HG03025 (cell line): ENCODE measurements at regions not wholly inside any gene's neighbourhood (a gene's known extent, or its start where the extent isn't known, plus 50 kb on each side); places are given as distances from the start of the nearest gene placed in this dataset.

ENCODE experiments used
- ATAC-seq: cut with Tn5 transposase; IDR thresholded peaks from one replicate; pipeline ENCODE4 v1.9.1; 2021; ENCODE audit warnings: mild to moderate bottlenecking, moderate library complexity; ENCODE audit not compliant: unreplicated experiment, low FRiP score

DNA sequence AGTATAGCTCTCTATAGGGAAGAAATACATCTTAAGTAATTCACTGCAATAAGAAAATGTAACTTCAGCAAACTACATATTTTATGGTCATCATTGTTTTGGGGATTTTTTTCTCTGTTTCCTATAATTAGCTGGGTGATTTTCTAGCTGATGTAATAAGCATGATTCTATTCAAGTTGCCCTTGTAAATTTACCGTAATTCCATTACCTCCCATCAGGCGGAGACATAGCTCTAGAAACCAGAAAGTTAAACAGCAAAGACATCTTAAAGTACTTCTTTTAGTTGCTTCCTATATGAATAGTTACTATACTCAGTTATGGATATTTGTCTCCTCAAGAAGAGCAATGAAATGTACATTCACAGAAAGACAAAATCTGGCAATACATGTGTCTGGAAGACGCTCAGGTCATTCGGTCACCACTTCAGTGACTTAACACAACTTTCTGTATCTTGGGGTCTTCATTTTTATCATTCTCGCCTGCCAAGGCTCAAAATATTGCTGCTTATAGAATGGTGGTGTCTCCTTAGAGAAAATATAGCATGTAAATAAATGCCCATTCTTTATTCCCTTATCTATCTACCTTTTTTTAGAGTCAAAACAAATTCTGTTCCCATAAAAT lies 239.9 kb upstream of the ZC3H12C start:
- ATAC-seq = peak; percentile 61

DNA sequence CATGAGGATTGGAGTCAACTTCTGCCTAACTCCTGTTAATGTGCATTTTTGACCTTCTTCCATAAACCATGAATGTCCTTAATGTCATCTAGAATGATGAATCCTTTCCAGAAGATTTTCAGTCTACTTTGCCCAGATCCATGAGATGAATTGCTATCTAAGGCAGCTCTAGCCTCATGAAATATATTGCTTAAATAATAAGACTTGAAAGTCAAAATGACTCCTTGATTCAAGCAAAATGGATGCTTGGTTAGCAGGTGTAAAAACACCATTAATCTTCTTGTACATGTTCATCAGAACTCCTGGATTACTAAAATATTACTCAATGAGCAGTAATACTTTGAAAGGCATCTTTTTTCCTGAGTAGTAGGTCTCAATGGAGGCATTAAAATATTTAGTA lies 238.5 kb upstream of the ZC3H12C start:
- ATAC-seq = no peak

DNA sequence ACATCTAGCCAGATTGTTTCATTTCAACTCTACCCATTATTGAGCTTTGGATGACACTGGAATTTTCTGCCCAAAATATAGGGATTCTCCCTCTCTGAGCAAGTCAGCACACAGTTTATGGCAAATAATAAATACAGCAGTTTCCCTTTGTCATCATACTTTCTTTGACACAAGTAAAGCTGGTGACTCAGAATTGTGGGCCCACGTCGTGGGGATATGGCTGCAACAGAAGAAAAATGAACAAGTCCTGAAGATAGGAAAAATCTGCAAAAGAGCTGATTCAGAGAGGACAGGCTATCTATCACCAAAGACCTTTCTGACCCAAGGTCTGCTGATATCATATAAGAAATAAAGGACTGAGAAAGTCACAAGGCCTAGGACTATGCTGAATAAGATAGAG lies 236.3 kb upstream of the ZC3H12C start:
- no peak for ATAC-seq

DNA sequence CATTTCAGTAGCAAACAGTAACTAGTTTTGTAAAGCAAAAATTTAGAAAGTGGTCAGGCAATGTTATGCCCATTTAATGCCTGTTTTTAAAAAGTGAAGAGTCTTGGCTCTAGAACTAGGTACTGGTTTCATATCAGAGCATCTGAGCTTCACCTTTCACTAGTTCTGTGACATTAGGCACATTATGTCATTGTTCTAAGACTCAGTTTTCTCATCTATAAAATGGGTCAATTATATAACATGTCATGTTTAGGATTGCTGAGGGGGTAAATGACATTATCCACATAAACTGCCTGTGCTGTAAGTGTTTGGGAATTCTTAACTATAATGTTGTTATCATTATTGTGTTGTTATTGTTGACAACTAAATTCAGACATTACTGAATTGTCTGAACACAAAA lies 235.6 kb upstream of the ZC3H12C start:
- no peak for ATAC-seq

DNA sequence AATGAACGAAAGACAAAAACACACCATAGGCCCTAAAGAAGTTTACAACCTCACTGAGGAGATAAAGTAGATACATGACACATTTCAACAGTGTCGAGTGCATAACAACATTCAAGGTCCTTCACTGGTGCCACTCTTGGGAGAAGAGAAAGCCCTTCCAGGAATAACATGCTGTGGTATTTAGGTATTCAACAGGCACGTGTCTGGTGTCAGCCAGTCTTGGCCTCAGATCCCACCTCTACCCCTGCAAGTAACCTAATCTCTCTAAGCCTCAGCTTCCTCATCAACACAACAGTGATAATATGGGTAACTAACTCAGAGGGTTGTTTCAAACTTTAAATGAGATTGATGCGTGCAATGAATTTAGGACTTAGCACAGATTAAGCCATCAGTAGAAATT lies 235.0 kb upstream of the ZC3H12C start:
- no peak for ATAC-seq

DNA sequence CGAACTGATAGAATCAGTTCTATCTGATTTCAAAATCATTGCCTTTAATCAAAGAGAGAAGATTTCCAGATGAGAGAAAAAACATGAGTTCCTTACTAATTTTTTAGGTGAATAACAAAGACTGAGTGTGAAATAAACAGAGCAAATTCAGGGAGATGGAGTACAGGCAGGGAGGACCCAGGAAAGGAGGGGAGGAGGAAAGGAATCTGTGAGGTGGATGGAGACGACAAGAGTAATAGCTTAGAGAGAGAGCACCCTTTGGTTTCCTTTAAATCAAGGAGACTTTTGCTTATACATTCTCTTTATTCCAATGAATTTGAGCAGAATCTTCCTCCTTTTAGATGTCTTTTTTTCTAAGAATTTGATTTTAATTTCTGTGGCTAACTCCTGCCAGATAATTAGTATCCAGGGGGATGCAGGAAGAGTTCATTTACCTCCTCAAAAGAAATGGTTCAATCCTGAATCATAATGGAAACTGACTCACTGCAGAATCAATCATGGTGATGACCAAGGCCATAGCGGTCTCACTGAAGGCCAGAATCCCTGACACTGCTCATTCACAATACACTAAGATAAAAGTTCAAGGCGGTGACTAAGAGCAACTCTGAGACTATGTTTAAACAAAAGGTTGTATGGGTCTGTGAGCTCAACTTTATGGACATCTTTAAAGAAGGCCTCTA lies 234.0 kb upstream of the ZC3H12C start:
- ATAC-seq = no peak

DNA sequence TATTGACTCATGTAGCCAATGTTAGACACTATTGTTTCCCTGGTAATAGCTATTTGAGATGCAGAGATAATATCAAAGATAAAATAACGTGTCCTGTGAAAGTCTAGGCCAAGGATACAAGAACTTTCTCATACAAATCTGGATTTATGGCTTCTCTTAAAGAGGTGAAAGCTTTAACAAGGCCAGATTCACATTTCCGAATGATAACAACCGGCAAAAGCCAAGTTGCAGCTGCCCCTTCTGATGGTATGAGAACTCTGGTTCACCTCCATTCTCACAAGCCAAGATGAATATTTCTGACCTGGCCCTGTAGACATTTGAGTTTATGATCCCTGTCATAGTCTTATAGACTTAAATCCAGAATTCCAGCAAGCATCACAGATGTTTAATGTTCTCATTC lies 230.4 kb upstream of the ZC3H12C start:
- ATAC-seq = no peak

DNA sequence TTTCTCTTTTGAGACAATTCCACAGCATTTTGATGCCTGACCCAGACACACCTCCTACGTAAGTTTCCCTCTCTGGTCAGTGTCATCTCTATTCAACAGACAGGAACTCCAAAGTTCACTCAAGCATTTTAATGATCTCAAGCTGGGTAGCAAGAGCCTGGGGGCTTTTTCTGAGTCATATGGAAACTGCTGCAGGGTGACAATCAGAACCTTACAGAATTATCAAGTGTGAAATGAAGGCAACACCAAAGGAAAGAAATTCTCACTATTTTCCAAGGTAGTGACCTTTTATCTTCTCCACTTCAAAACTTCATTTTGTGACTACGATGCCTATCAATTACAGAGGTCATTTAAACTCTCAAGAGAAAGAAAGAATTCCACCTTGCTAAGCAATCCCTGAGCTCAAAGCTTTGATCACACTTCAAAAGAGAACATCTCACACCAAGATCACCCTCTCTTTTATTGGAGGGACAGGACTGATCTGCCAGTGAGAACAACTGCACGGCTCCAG lies 229.0 kb upstream of the ZC3H12C start:
- ATAC-seq = peak; percentile 73

DNA sequence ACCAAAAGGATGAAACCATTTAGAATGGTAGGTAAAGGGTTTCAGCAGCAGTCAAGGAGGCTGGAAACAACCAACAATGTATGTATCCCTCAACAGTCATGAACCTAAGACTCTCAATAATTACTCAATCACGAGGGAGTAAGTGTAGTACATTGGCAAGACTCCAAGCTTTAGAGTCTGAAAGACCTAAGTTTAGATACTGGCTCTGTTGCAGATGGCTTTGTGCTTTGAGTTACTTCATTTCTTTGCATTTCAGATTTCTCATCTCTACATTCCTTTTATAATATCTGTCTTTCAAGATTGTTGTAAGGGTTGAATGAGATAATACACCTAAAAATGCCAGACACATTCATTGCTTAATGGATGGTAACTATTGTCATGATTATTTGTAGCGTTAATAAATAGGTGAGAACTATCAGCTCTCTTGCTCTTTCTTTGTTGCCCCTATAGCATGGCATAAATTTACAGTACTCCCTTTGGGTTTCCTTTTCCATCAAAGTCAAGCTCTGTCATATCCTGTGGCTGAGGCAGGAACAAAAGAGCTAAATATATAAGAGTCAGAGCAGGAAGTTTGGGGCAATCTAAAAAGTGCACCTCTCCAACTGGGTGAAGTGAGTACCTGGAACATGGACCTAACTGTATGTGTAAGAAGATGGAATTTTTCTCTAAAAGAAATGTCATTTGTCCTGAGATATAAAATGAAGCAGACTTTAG lies 228.2 kb upstream of the ZC3H12C start:
- ATAC-seq = no peak

DNA sequence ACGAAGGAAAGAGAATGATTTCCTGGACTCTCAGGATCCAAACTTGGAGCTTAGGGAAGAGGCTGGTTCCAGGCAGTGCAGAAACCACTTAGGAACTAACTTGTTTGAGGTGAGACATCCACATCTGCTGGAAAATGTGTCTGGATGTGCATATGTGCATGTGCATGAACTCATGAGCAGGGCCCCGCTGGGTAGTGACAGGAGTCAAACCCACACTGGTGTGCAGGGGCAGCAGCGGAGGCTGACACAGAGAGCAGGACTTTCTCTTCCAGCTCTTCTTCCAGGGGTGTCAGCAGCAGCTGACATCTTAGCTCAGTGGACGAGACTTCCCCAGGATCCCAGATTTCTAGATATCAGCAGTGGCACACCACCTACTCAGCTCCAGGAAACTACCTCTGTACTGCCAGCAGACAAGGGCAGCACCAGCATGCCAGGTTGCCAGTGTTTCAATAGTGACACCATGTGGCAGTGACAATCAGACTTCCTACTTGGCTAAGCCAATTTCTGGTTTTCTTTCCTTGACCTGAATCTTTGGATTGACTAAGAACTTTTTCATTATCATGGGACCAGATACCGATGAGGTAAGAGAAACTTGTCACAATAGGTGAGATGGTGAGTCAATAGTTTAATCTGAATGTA lies 227.5 kb upstream of the ZC3H12C start:
- ATAC-seq = no peak

DNA sequence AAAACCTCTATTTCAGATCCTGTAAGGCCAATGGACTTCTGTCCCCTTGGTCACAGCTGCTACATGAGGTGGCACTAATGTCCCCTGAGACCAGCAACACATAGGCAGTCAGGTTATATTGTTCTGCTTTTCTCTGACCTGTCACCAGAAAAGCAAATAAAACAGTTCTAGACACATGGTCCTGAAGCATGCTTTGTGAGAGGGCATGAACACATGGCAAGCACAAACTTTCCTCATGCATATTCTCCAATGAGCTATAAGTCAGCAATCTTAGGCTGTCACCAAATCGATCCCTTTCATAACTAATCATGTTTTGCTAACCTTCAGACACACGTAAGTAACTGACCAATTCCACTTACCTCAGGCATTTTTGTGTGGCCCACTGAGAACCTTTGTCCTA lies 225.4 kb upstream of the ZC3H12C start:
- no peak for ATAC-seq

DNA sequence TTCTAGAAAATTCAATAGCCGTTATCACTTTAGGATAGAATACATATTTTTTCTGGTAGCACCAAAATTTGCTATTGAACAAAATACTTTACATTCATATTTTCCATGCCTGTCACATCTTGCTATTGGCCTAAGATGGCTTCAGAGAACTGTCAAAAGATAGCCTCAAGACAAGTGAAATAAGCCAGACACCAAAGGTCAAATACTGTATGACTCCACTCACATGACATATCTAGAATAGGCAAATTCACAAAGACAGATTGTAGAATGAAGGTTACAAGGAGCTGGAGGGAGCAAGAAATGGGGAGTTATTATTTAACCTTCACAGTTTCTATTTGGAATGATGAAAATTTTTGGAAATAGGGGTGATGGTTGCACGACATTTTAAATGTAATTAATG lies 223.7 kb upstream of the ZC3H12C start:
- no peak for ATAC-seq

DNA sequence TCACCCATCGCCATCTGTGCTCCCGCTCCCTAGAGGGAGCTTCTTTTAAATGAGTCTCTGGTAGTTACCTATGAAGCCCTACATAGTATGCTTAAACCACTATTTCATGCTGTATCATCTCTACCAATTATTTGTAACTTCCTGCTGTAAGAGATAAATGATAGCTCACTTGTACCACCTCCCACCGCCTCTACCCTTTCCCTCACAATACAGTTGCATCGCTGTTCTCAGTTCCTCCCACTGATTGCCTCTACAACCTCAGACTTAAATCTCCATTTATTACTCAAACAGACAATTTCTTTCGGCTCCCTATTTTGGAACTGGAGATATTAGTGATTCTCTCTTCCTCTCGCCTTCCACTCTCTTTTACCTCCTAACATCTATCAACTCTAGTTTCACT lies 222.9 kb upstream of the ZC3H12C start:
- no peak for ATAC-seq

DNA sequence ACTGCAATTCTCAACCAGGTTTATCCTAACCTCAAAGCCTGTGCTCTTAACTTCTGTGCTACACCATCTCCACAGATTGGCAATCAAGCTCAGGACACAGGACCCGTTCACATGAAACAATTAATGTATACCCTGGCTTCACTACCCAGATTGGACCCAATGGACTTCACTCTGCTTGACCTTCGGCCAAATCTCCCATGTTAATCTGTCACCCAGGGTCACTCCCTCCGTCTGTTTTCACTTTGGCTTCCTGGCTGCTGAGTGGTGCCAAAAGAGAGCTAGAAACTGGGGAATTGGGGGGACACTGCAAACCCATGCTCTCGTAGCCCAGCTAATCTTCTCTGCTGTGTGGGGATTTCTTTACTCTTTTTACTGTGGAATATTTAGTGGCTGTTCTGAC lies 216.1 kb upstream of the ZC3H12C start:
- no peak for ATAC-seq

DNA sequence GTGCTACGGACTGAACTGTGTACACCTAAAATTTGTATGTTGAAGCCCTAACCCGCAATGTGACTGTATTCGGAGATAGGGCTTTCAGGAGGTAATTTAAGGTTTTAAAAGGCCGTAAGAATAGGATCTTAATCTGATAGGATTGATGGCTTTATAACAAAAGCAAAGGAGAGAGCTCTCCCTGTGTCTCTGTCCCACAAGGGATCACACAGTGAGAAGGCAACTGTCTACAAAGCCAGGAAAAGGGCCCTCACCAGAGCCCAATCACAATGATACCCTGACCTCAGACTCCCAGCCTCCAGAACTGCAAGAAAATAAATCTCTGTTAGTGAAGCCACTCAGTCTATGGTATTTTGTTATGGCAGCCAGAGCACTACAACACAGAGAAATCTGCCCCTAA lies 208.7 kb upstream of the ZC3H12C start:
- ATAC-seq = no peak

DNA sequence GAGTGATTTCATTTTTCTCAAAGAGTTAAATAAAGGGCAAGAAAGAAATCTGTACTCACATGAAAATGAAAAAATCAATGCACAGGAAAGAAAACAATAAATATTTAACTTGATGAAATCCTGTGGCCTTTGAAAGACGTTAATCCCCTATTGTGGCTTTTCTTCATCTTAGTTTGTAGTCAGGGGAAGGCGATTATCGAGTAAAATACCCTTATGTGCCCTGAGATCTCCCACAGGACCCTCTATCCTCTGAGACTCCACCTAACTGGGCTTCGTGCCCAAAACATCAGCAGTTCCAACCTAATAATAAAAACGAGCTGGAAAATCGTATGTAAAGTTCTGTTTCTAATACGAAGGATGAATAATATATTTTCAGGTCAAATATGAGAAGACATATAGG lies 208.2 kb upstream of the ZC3H12C start:
- no peak for ATAC-seq

DNA sequence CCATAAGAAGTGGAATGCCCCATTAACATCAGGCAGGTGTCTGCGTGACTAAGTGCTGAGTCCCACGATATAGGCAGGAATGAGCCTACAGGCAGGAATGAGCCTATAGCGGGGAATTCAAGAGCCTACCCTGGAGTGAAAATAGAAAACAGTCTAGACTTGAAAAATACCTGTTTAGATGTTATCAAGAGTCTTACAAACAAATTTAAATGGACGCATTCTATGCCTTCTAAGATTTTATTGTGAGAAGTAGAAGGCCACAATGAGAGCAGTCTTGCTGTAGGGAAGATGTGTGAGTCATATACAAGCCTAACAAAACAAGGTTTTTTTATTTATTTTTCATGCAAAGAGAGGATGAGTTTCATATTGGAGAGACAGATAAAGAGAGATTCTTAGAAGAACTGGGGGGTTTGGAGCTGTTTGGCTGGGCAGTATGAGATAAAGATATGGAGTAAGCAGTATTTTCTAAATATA lies 200.8 kb upstream of the ZC3H12C start:
- no peak for ATAC-seq

DNA sequence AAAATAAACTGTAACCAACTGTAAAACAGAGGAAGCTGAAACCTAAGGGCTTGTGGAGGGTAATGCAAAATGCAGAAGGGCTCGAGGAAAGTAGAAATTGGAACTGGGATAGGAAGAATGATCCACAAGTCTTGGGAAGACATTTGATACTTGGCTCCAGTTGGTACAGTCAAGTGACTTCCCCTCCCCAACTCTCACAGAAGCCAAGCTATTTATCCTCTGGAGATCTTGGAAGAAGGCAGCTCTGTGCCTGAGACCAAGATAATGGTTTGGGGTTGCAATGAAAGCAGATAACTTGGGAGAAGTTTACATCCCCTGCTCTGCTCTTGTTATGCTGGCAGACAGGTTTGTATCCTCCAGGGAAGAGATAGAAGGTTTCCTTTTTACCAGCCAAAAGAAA lies 198.9 kb upstream of the ZC3H12C start:
- ATAC-seq = no peak

DNA sequence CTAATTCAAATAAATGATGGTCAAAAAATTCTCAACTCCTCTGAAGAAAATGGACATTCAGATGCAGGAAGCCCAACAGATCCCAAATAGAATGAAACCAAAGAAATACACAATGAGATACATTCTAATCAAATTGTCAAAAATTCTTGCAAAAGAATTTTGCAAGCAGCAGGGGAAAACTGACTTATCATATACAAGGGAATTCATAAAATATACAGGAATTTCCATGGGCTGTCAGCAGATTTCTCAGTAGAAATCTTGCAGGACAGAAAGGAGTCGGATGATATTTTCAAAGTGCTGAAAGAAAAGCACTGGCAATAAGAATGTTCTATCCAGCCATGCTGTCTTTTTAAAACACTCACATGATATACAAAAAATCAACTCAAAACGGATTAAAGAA lies 194.6 kb upstream of the ZC3H12C start:
- no peak for ATAC-seq

DNA sequence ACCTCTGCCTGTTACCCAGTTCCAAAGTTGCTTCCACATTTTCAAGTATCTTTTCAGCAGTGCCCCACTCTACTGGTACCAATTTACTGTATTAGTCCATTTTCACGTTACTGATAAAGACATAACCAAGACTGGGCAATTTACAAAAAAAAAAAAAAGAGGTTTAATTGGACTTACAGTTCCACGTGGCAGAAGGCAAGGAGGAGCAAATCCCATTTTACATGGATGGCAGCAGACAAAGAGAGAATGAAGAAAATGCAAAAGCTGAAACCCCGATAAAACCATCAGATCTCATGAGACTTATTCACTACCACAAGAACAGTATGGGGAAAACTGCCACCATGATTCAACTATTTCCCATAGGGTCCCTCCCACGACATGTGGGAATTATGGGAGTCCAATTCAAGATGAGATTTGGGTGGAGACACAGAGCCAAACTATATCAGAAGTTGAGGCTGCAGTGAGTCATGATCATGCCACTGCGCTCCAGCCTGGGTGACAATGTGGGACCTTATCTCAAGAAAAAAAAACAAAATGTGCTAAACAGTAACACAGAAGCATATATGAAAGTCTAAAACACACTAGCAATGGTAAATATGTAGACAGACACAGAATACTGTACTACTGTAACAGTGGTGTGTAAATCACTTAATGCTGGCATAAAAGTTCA lies 190.3 kb upstream of the ZC3H12C start:
- ATAC-seq = no peak

DNA sequence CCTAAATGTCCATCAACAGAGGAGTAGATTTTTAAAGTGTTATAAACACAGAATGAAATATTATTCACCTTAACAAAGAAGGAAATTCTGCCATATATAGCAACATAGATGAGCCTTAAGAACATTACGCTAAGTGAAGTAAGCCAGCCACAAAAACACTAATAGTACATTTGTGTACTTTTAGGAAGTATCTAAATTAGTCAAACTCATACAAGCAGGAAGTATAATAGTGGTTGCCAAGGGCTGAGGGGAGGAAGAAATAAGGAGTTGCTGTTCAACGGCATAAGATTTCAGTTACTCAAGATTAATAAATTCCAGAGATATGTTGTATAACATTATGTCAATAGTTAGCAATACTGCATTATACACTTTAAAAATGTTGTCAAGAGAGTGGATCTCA lies 181.7 kb upstream of the ZC3H12C start:
- ATAC-seq = no peak
